DND-41 (cell line): ENCODE measurements at regions not wholly inside any gene's neighbourhood (a gene's known extent, or its start where the extent isn't known, plus 50 kb on each side); places are given as distances from the start of the nearest gene placed in this dataset.

Experiments used
- ATAC-seq: fragments of 200-7000 bp; cut with Tn5 transposase; 3 replicates; pipeline ENCODE4 v1.9.1; 2021; ENCODE audit warnings: low read depth; ENCODE audit not compliant: insufficient read depth
- DNase-seq: peaks from one replicate; pipeline ENCODE4 v3.0.0-alpha.2; 2020
- H2AFZ ChIP-seq: 2 replicates; pipeline ENCODE4 v1.6.0; 2012; ENCODE audit warnings: low read depth, low read length
- H3K27ac ChIP-seq: 2 replicates; pipeline ENCODE4 v1.5.1; 2012; ENCODE audit warnings: low read length, inconsistent platforms
- H3K27me3 ChIP-seq: fragments of 200-600 bp; sonication (generic); 2 replicates; pipeline ENCODE4 v1.6.0; 2012; ENCODE audit warnings: low read length, mild to moderate bottlenecking, inconsistent platforms; ENCODE audit not compliant: insufficient read depth, poor library complexity
- H3K36me3 ChIP-seq: 2 replicates; pipeline ENCODE4 v1.5.1; 2012; ENCODE audit warnings: low read length, inconsistent platforms; ENCODE audit not compliant: insufficient read depth
- H3K4me1 ChIP-seq: 2 replicates; pipeline ENCODE4 v1.5.1; 2012; ENCODE audit warnings: mild to moderate bottlenecking, low read length; ENCODE audit not compliant: insufficient read depth
- H3K4me2 ChIP-seq: 2 replicates; pipeline ENCODE4 v1.6.0; 2012; ENCODE audit warnings: mild to moderate bottlenecking, moderate library complexity, low read length, inconsistent platforms; ENCODE audit not compliant: insufficient read depth
- H3K4me3 ChIP-seq, 2 experiments: fragments of 200-600 bp in 1 of 2; shearing (Covaris generic) in 1 of 2; 2 replicates each; pipeline ENCODE4 v1.5.1; 2012 to 2016; ENCODE audit warnings: inconsistent platforms in 2 of 2, low read length in 2 of 2, mild to moderate bottlenecking in 2 of 2, low read depth in 1 of 2, moderate library complexity in 1 of 2
- H3K79me2 ChIP-seq: 2 replicates; pipeline ENCODE4 v1.6.0; 2012; ENCODE audit warnings: low read length, inconsistent platforms; ENCODE audit not compliant: insufficient read depth
- H3K9ac ChIP-seq: 2 replicates; pipeline ENCODE4 v1.6.0; 2012; ENCODE audit warnings: low read depth, mild to moderate bottlenecking, inconsistent platforms, low read length, moderate library complexity
- H3K9me3 ChIP-seq: 2 replicates; pipeline ENCODE4 v1.5.1; 2012; ENCODE audit warnings: low read length, moderate library complexity, mild to moderate bottlenecking, inconsistent platforms; ENCODE audit not compliant: insufficient read depth, severe bottlenecking
- H4K20me1 ChIP-seq: 2 replicates; pipeline ENCODE4 v1.6.0; 2012; ENCODE audit warnings: low read length; ENCODE audit not compliant: insufficient read depth
- CTCF ChIP-seq: IDR thresholded peaks from 2 replicates; pipeline ENCODE4 v1.5.1; 2012; ENCODE audit warnings: borderline replicate concordance, low read length, moderate library complexity, mild to moderate bottlenecking; ENCODE audit not compliant: poor library complexity, severe bottlenecking; ENCODE audit errors: extremely low read depth
- EZH2 ChIP-seq: IDR thresholded peaks from 3 replicates; pipeline ENCODE4 v1.6.1; 2012; ENCODE audit warnings: borderline replicate concordance, low read depth, mild to moderate bottlenecking, moderate library complexity, low read length, inconsistent platforms; ENCODE audit not compliant: severe bottlenecking

GRCh38 chr10:57294698-57295097 is 933.6 kb upstream of the ZWINT start:
- no peak overlapping the region for H3K9ac ChIP-seq
- no peaks in the 10 kb centered on the region for H3K36me3 ChIP-seq
- no peak overlapping the region for H2AFZ ChIP-seq
- no peak overlapping the region for H3K4me3 ChIP-seq
- H3K27ac ChIP-seq = no peak overlapping the region
- no peak overlapping the region for H3K4me2 ChIP-seq
- H4K20me1 ChIP-seq = no peaks in the 10 kb centered on the region
- H3K9me3 ChIP-seq = no peaks in the 10 kb centered on the region
- DNase-seq = no peak
- no peaks in the 10 kb centered on the region for H3K79me2 ChIP-seq
- TF ChIP-seq CTCF (no peak), EZH2 (no peak)
- H3K27me3 ChIP-seq = no peaks in the 10 kb centered on the region
- H3K4me1 ChIP-seq = no peaks in the 10 kb centered on the region
- no peak for ATAC-seq

GRCh38 chr10:57288754-57289153 is 927.7 kb upstream of the ZWINT start:
- H3K27ac ChIP-seq = no peak overlapping the region
- H3K79me2 ChIP-seq = no peaks in the 10 kb centered on the region
- H3K9ac ChIP-seq = no peak overlapping the region
- no peaks in the 10 kb centered on the region for H3K36me3 ChIP-seq
- TF ChIP-seq CTCF (no peak), EZH2 (no peak)
- H3K4me1 ChIP-seq = no peaks in the 10 kb centered on the region
- no peaks in the 10 kb centered on the region for H3K27me3 ChIP-seq
- no peak for ATAC-seq
- H3K4me2 ChIP-seq = no peak overlapping the region
- DNase-seq = no peak
- no peak overlapping the region for H2AFZ ChIP-seq
- no peaks in the 10 kb centered on the region for H3K9me3 ChIP-seq
- no peaks in the 10 kb centered on the region for H4K20me1 ChIP-seq
- no peak overlapping the region for H3K4me3 ChIP-seq

GRCh38 chr10:57262892-57263291 is 901.8 kb upstream of the ZWINT start:
- H4K20me1 ChIP-seq = no peaks in the 10 kb centered on the region
- H3K4me1 ChIP-seq = no peaks in the 10 kb centered on the region
- H3K9ac ChIP-seq = no peak overlapping the region
- H3K27ac ChIP-seq = no peak overlapping the region
- no peaks in the 10 kb centered on the region for H3K27me3 ChIP-seq
- H3K36me3 ChIP-seq = no peaks in the 10 kb centered on the region
- H2AFZ ChIP-seq = no peak overlapping the region
- TF ChIP-seq EZH2 = no peak
- TF ChIP-seq CTCF = no peak
- DNase-seq = no peak
- no peak overlapping the region for H3K4me2 ChIP-seq
- no peaks in the 10 kb centered on the region for H3K79me2 ChIP-seq
- no peaks in the 10 kb centered on the region for H3K9me3 ChIP-seq
- no peak for ATAC-seq
- H3K4me3 ChIP-seq = no peak overlapping the region

GRCh38 chr10:57260175-57260574 is 899.1 kb upstream of the ZWINT start:
- Histone ChIP-seq H3K36me3 (no peaks in the 10 kb centered on the region), H2AFZ (no peak overlapping the region), H3K27me3 (no peaks in the 10 kb centered on the region), H3K9me3 (no peaks in the 10 kb centered on the region), H3K9ac (no peak overlapping the region), H3K79me2 (no peaks in the 10 kb centered on the region), H3K27ac (no peak overlapping the region), H4K20me1 (no peaks in the 10 kb centered on the region), H3K4me3 (no peak overlapping the region), H3K4me2 (no peak overlapping the region), H3K4me1 (no peaks in the 10 kb centered on the region)
- DNase-seq (no peak), ATAC-seq (no peak)
- TF ChIP-seq CTCF = no peak
- no peak for TF ChIP-seq EZH2
